IMR-90 (cell line): ENCODE measurements at regions not wholly inside any gene's neighbourhood (a gene's known extent, or its start where the extent isn't known, plus 50 kb on each side); places are given as distances from the start of the nearest gene placed in this dataset.

Experiments
- ATAC-seq: fragments of 200-7000 bp; cut with Tn5 transposase; 2 replicates; pipeline ENCODE4 v1.9.1; 2020; ENCODE audit warnings: low read depth, mild to moderate bottlenecking, moderate library complexity
- BruUV-seq: library from RNA; stranded (reverse); fragments of 400-500 nt; replicated peaks from 2 replicates; lab custom pipeline; 2021; lab: Mats Ljungman, UMichigan
- CTCF ChIA-PET: fragments of 300-600 bp; formaldehyde crosslinking; extraction: SDS; loops from one replicate; lab custom pipeline; 2021; ENCODE audit warnings: antibody characterized with exemption; lab: Yijun Ruan, JAX
- POLR2A ChIA-PET: fragments of 300-600 bp; sonication (Branson Sonifier 250); formaldehyde crosslinking; loops from one replicate; lab custom pipeline; 2022; ENCODE audit warnings: antibody characterized with exemption; ENCODE audit not compliant: unreplicated experiment; lab: Charles Lee
- DNase-seq: peaks from one replicate; pipeline ENCODE4 v3.0.0; 2013
- H2AFZ ChIP-seq: replicated peaks from 2 replicates; pipeline ENCODE3; 2013; ENCODE audit warnings: low read length, mild to moderate bottlenecking; ENCODE audit not compliant: poor library complexity
- H2AK5ac ChIP-seq: 2 replicates; pipeline ENCODE4 v1.6.1; 2013; ENCODE audit warnings: low read depth, low read length, inconsistent platforms
- H2AK9ac ChIP-seq: replicated peaks from 2 replicates; pipeline ENCODE3; 2013; ENCODE audit warnings: mild to moderate bottlenecking, low read depth, low read length, moderate library complexity; ENCODE audit not compliant: poor library complexity
- H2BK120ac ChIP-seq: 2 replicates; pipeline ENCODE4 v1.6.1; 2013; ENCODE audit warnings: low read depth, low read length, inconsistent platforms
- H2BK15ac ChIP-seq: 3 replicates; pipeline ENCODE4 v1.6.1; 2013; ENCODE audit warnings: low read depth, low read length, inconsistent platforms
- H2BK20ac ChIP-seq: 2 replicates; pipeline ENCODE4 v1.6.1; 2013; ENCODE audit warnings: low read depth, mild to moderate bottlenecking, inconsistent platforms, low read length, moderate library complexity
- H2BK5ac ChIP-seq: 2 replicates; pipeline ENCODE4 v1.6.1; 2013; ENCODE audit warnings: mild to moderate bottlenecking, low read depth, low read length, inconsistent platforms; ENCODE audit not compliant: poor library complexity, severe bottlenecking
- H3K14ac ChIP-seq: replicated peaks from 2 replicates; pipeline ENCODE4 v1.6.1; 2013; ENCODE audit warnings: low read depth, low read length, inconsistent platforms
- H3K18ac ChIP-seq: 2 replicates; pipeline ENCODE4 v1.6.1; 2013; ENCODE audit warnings: low read depth, low read length, control low read depth
- H3K23ac ChIP-seq: 2 replicates; pipeline ENCODE4 v1.6.1; 2013; ENCODE audit warnings: low read depth, low read length, inconsistent platforms
- H3K27ac ChIP-seq: 2 replicates; pipeline ENCODE4 v1.5.1; 2013; ENCODE audit warnings: mild to moderate bottlenecking, control low read depth, low read length; ENCODE audit not compliant: insufficient read depth
- H3K27me3 ChIP-seq: 2 replicates; pipeline ENCODE4 v1.6.1; 2013; ENCODE audit warnings: low read length; ENCODE audit not compliant: control insufficient read depth, insufficient read depth
- H3K36me3 ChIP-seq: 2 replicates; pipeline ENCODE4 v1.6.1; 2013; ENCODE audit warnings: low read length, mixed read lengths; ENCODE audit not compliant: control insufficient read depth, insufficient read depth
- H3K4ac ChIP-seq: 2 replicates; pipeline ENCODE4 v1.6.1; 2013; ENCODE audit warnings: low read depth, low read length, inconsistent platforms
- H3K4me1 ChIP-seq: 2 replicates; pipeline ENCODE4 v1.6.1; 2013; ENCODE audit warnings: low read length, mixed read lengths; ENCODE audit not compliant: control insufficient read depth, insufficient read depth
- H3K4me2 ChIP-seq: 2 replicates; pipeline ENCODE4 v1.6.1; 2013; ENCODE audit warnings: low read depth, mild to moderate bottlenecking, control low read depth, low read length, moderate library complexity
- H3K4me3 ChIP-seq: 2 replicates; pipeline ENCODE4 v1.5.1; 2013; ENCODE audit warnings: low read depth, mild to moderate bottlenecking, control low read depth, low read length, moderate library complexity; ENCODE audit not compliant: insufficient read depth
- H3K56ac ChIP-seq: 2 replicates; pipeline ENCODE4 v1.6.1; 2013; ENCODE audit warnings: low read length, inconsistent platforms; ENCODE audit not compliant: insufficient read depth; ENCODE audit errors: extremely low read depth
- H3K79me1 ChIP-seq, 2 experiments: 2 replicates each; pipeline ENCODE4 v1.6.1; 2013; ENCODE audit warnings: low read length in 2 of 2, inconsistent platforms in 1 of 2, low read depth in 1 of 2
- H3K9ac ChIP-seq: 2 replicates; pipeline ENCODE4 v1.6.1; 2013; ENCODE audit warnings: low read depth, low read length, control low read depth
- H3K9me1 ChIP-seq: 2 replicates; pipeline ENCODE4 v1.6.1; 2013; ENCODE audit warnings: low read length, inconsistent platforms; ENCODE audit not compliant: insufficient read depth
- H3K9me3 ChIP-seq: 2 replicates; pipeline ENCODE4 v1.6.1; 2013; ENCODE audit warnings: low read length; ENCODE audit not compliant: control insufficient read depth, insufficient read depth
- H4K20me1 ChIP-seq: 2 replicates; pipeline ENCODE4 v1.6.1; 2013; ENCODE audit warnings: low read length, inconsistent platforms; ENCODE audit not compliant: insufficient read depth
- H4K5ac ChIP-seq: 2 replicates; pipeline ENCODE4 v1.6.1; 2013; ENCODE audit warnings: mild to moderate bottlenecking, low read depth, low read length, control low read depth
- H4K8ac ChIP-seq, 2 experiments: 2 replicates each; pipeline ENCODE4 v1.6.1; 2013; ENCODE audit warnings: low read depth in 2 of 2, low read length in 2 of 2, control low read depth in 1 of 2, inconsistent platforms in 1 of 2
- H4K91ac ChIP-seq: 2 replicates; pipeline ENCODE4 v1.6.1; 2013; ENCODE audit warnings: low read depth, low read length, inconsistent platforms; ENCODE audit not compliant: insufficient read depth
- CHD1 ChIP-seq: IDR thresholded peaks from 2 replicates; pipeline ENCODE4 v1.6.1; 2012; ENCODE audit warnings: low read depth, low read length, improper control_type of control experiment
- FOS ChIP-seq: fragments of 150-350 bp; IDR thresholded peaks from 2 replicates; pipeline ENCODE4 v1.6.1; 2016; ENCODE audit warnings: low read depth, low read length
- MAFK ChIP-seq: IDR thresholded peaks from 2 replicates; pipeline ENCODE4 v1.6.1; 2012; ENCODE audit warnings: low read depth, low read length, improper control_type of control experiment
- MAZ ChIP-seq: IDR thresholded peaks from 2 replicates; pipeline ENCODE4 v1.6.1; 2012; ENCODE audit warnings: low read depth, mild to moderate bottlenecking, low read length, improper control_type of control experiment, moderate library complexity, borderline replicate concordance
- RAD21 ChIP-seq: IDR thresholded peaks from 2 replicates; pipeline ENCODE4 v1.6.1; 2012; ENCODE audit warnings: low read length, improper control_type of control experiment
- USF2 ChIP-seq: fragments of 150-350 bp; IDR thresholded peaks from 2 replicates; pipeline ENCODE4 v1.6.1; 2017; ENCODE audit warnings: mild to moderate bottlenecking, antibody characterized with exemption, low read length, low read depth
- WGBS, 2 experiments: methylation state at CpG; one replicate each; pipeline versions ENCODE4 v1.1.5 to v1.1.7; 2013; ENCODE audit warnings: missing lambda C conversion rate in 2 of 2; ENCODE audit not compliant: insufficient read length in 1 of 2; ENCODE audit errors: extremely low coverage in 2 of 2; 5-methylcytosine and 5-hydroxymethylcytosine counted together
- dilution Hi-C: fragments of 300-500 bp; cut with HindIII; formaldehyde crosslinking; loops from one replicate; pipeline ENCODE4 v1.14.3; 2018; ENCODE audit warnings: low sequenced_read_pairs; ENCODE audit not compliant: unreplicated experiment
- in situ Hi-C: fragments of 300-500 bp; cut with MboI; formaldehyde crosslinking; loops from 3 replicates; pipeline ENCODE4 v1.14.3; 2019; ENCODE audit warnings: low sequenced_read_pairs, inconsistent platforms, mixed read lengths
- intact Hi-C: fragments of 100-400 bp; cut with micrococcal nuclease; formaldehyde crosslinking; loops from 2 replicates; pipeline ENCODE4 v1.10.0; 2022
- TF ChIP-seq, protein P1 (sequence below): conservative IDR thresholded peaks from 2 replicates; pipeline ENCODE4 v1.5.1; 2012; ENCODE audit warnings: mild to moderate bottlenecking, low read depth, low read length, improper control_type of control experiment

DNA sequence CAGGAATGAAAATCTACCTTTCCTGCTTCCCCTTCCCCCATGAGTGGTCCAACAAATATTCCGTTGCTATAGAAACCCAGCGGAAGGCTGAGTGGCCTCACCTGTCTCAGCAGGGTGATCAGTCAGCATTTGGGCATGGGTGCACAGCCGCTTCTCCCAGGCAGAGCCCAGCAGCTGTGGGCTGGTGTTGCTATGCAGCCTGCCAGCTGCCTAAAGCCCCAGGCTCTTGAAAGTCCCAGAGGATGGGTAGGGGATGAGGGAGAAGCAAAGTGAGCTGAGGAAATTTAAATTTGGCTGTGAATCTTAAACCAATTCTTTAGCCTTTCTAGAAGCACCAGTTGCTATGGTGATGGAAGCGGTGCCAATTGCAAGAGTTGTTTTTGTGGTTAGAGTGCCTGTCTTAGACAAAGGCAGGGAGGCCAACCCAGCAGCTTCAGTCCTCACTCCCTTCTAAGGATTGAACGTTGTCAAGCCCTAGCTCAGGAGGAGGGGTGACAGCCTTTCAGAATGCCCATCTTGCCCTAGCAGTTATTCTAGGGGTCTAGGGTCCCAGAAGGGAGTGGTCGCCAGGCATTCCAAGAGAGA lies 151.5 kb upstream of the PITX1 start:
- Histone ChIP-seq H4K91ac (no peak overlapping the region; the same call in 1 of the 2 replicates), H3K23ac (no peak overlapping the region), H2AK5ac (no peak overlapping the region; the same call in 1 of the 2 replicates), H3K79me1 (no peaks in the 10 kb centered on the region), H3K14ac (peak overlapping the region; percentile 17; the same call in 1 of the 2 replicates), H3K27ac (no peak overlapping the region), H4K20me1 (no peaks in the 10 kb centered on the region), H3K4ac (peak overlapping the region; percentile 27; the same call in 1 of the 2 replicates), H3K9me1 (no peaks in the 10 kb centered on the region), H3K9ac (no peak overlapping the region), H3K36me3 (no peaks in the 10 kb centered on the region), H3K4me3 (no peak overlapping the region), H2AK9ac (no peak overlapping the region), H3K18ac (no peak overlapping the region; the same call in 1 of the 2 replicates), H3K9me3 (no peaks in the 10 kb centered on the region), H2AFZ (no peak overlapping the region), H3K4me2 (no peak overlapping the region), H3K56ac (no peak overlapping the region), H2BK15ac (no peak overlapping the region), H2BK5ac (no peak overlapping the region), H2BK120ac (0 out of 2 replicates have a peak overlapping the region, but pooled peaks have one; percentile 9), H3K27me3 (no peaks in the 10 kb centered on the region), H4K5ac (peak overlapping the region; percentile 1; the same call in 1 of the 2 replicates), H2BK20ac (no peak overlapping the region), H3K4me1 (peaks cover 6% of the 10 kb centered on the region; the same call in 1 of the 2 replicates), H4K8ac (peak overlapping the region in 1 of 2 experiments; percentile 20; a peak in 1 of 4 replicates)
- BruUV-seq, result no TSS peak
- intact Hi-C loops (loop anchor here (5.0 kb wide), 1 partner anchor 48 kb away; no protein-coding TSS in a partner anchor), dilution Hi-C loops (no loop called here), in situ Hi-C loops (no loop called here)
- TF ChIP-seq, protein P1, sequence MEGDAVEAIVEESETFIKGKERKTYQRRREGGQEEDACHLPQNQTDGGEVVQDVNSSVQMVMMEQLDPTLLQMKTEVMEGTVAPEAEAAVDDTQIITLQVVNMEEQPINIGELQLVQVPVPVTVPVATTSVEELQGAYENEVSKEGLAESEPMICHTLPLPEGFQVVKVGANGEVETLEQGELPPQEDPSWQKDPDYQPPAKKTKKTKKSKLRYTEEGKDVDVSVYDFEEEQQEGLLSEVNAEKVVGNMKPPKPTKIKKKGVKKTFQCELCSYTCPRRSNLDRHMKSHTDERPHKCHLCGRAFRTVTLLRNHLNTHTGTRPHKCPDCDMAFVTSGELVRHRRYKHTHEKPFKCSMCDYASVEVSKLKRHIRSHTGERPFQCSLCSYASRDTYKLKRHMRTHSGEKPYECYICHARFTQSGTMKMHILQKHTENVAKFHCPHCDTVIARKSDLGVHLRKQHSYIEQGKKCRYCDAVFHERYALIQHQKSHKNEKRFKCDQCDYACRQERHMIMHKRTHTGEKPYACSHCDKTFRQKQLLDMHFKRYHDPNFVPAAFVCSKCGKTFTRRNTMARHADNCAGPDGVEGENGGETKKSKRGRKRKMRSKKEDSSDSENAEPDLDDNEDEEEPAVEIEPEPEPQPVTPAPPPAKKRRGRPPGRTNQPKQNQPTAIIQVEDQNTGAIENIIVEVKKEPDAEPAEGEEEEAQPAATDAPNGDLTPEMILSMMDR, result no peak
- no peak for TF ChIP-seq MAFK
- no peak for TF ChIP-seq MAZ
- TF ChIP-seq CHD1, result no peak
- no peak for TF ChIP-seq FOS
- TF ChIP-seq USF2, result no peak
- TF ChIP-seq RAD21, result no peak
- ATAC-seq (peak; percentile 57; the same call in 1 of the 2 replicates), DNase-seq (peak; percentile 65)
- POLR2A ChIA-PET, result interaction anchor here (0.6 kb wide), 1 partner anchor 47 kb away, joined by 3 read pairs; no protein-coding TSS in a partner anchor
- CTCF ChIA-PET, result no interaction called here
- WGBS, 2 experiments, result 100% methylated on average over 1 of the region's 6 CpGs; no CpG with 5 or more reads in 1 of the 2 experiments
